Upper lobe of left lung (tissue), 4 donors: ENCODE measurements at regions not wholly inside any gene's neighbourhood (a gene's known extent, or its start where the extent isn't known, plus 50 kb on each side); places are given as distances from the start of the nearest gene placed in this dataset.

ENCODE experiments used
- EP300 ChIP-seq, 4 donors: sonication (generic); formaldehyde crosslinking; IDR thresholded peaks; one replicate each; pipeline ENCODE4 v1.5.1; 2017; ENCODE audit warnings: antibody characterized with exemption in 4 of 4, control low read depth in 2 of 4
- POLR2A ChIP-seq, 4 donors: fragments of 450-650 bp; IDR thresholded peaks; one replicate each; pipeline ENCODE4 v1.5.1; 2016 to 2017; ENCODE audit warnings: antibody characterized with exemption in 4 of 4, mild to moderate bottlenecking in 2 of 4
- POLR2AphosphoS5 ChIP-seq, 2 donors: sonication (generic); formaldehyde crosslinking; IDR thresholded peaks; one replicate each; pipeline ENCODE4 v1.5.1; 2017; ENCODE audit warnings: antibody characterized with exemption in 2 of 2
- TF ChIP-seq, protein P1 (sequence below), 6 experiments: fragments of 450-650 bp in 4 of 6; fragments of 200-600 bp in 2 of 6; sonication (generic) in 2 of 6; IDR thresholded peaks; one replicate each; pipeline ENCODE4 v1.5.1; 2016 to 2019; ENCODE audit warnings: antibody characterized with exemption in 6 of 6

DNA sequence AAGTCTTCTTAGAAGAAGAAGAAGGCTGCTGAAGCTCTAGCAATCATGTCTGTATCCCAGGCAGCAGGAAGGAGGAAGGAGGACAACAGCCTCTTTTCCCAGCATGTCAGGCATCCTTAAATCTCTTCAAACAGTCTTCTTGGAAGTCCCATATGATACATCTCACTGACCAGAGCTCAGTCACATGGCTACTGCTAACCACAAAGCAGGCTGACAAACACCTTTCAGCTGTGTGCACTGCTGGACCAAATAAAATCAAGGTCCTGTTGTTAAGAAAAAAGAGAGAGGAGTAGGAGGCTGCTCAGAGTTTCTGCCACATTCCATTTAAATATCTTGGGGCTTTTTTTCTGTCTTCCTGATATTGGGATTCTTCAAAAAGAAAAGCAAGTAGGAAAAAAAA, 203.4 kb upstream of the PELI2 start:
- TF ChIP-seq, protein P1, sequence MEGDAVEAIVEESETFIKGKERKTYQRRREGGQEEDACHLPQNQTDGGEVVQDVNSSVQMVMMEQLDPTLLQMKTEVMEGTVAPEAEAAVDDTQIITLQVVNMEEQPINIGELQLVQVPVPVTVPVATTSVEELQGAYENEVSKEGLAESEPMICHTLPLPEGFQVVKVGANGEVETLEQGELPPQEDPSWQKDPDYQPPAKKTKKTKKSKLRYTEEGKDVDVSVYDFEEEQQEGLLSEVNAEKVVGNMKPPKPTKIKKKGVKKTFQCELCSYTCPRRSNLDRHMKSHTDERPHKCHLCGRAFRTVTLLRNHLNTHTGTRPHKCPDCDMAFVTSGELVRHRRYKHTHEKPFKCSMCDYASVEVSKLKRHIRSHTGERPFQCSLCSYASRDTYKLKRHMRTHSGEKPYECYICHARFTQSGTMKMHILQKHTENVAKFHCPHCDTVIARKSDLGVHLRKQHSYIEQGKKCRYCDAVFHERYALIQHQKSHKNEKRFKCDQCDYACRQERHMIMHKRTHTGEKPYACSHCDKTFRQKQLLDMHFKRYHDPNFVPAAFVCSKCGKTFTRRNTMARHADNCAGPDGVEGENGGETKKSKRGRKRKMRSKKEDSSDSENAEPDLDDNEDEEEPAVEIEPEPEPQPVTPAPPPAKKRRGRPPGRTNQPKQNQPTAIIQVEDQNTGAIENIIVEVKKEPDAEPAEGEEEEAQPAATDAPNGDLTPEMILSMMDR (IDR thresholded peaks at IDR 0.05) = no peak
- no peak for TF ChIP-seq EP300 (IDR thresholded peaks at IDR 0.05)
- TF ChIP-seq POLR2AphosphoS5 (IDR thresholded peaks at IDR 0.05) = no peak
- no peak for TF ChIP-seq POLR2A (IDR thresholded peaks at IDR 0.05)
